GM10248 (cell line): ENCODE measurements at regions not wholly inside any gene's neighbourhood (a gene's known extent, or its start where the extent isn't known, plus 50 kb on each side); places are given as distances from the start of the nearest gene placed in this dataset.

ENCODE experiments used
- CTCF ChIA-PET: fragments of 300-600 bp; sonication (Branson Sonifier 250); formaldehyde crosslinking; extraction: SDS; loops from one replicate; lab custom pipeline; 2021; ENCODE audit warnings: antibody characterized with exemption; lab: Yijun Ruan, JAX
- POLR2A ChIA-PET: fragments of 350-650 bp; sonication (Branson Sonifier 250); formaldehyde crosslinking; extraction: SDS; loops from one replicate; lab custom pipeline; 2020; ENCODE audit warnings: antibody characterized with exemption; lab: Yijun Ruan, JAX
- DNase-seq: peaks from one replicate; pipeline ENCODE4 v3.0.0; 2012; ENCODE audit errors: extremely low spot score
- CTCF ChIP-seq: IDR thresholded peaks from 2 replicates; pipeline ENCODE4 v1.5.1; 2012; ENCODE audit warnings: mild to moderate bottlenecking, low read depth; ENCODE audit errors: extremely low read depth, missing control alignments, control extremely low read depth

DNA sequence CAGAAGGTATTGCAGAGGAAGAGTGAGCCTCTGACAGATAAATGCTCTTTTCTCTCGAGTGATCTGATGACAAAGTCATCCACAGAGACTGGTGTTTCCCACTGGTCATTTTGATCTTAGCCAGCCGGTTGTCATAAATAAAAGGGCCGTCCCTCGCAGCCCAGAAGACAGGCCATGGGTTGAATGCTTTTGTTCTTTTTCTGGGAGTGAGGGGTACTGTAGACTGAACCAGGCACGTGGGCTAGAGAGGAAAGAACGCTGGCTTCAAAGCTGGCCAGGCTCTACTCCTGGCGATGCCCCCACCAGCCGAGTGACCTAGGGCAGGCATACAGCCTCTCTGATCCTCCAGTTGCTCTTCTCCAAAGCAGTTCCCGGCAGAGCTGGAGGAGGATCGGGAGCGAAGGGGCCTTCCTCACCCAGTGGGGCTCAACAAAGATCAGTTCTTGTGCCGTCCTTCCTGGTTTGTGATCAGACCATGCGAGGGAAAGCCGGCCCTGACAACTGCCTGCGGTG lies 193.5 kb downstream of the INHBB start:
- ChIA-PET CTCF (no interaction called here), POLR2A (no interaction called here)
- no peak for DNase-seq
- TF ChIP-seq CTCF, result no peak

GRCh38 chr2:120539937-120540718 lies 194.2 kb downstream of the INHBB start:
- no peak for TF ChIP-seq CTCF
- ChIA-PET CTCF (no interaction called here), POLR2A (no interaction called here)
- DNase-seq, result no peak

DNA sequence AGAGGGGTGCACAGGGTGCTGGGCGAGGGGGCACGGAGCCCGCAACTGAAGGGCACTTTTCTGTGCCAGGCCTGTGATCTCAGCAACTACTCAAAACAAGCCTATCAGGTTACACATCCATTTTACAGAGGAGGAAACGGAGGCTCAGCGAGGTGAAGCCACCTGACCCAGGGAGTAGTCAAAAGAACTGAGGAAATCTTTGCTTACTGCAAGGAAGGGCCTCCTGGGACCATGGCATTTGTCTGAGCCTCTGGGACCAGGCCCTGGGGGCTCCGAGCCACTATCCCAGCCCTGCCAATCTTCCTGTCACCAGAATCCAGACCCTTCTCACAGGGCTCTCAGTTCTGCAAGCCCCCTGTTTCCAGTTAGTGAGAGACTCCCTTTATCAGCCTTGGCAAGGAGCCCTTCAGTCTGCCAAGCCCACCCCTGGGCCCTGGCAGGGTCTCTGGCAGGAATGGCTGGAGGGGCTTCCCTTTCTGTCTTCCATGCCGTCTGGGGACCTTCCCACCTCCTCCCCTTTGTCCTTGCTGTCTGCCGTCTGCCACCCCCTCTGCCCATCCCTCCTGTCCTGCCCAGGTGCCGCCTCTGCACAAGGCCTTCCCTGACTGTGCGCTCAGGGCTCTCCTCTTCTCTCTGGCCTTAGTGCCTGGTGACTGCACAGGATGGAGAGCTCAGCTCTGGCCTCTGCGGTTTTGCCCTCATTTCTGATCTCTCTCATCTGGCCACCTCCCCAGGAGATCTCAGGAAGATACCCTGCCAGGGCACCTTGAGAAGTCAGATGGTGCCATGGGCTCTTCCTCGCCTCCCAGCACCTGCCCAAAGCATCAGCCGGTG lies 194.7 kb upstream of the GLI2 start:
- TF ChIP-seq CTCF, result no peak
- ChIA-PET POLR2A (no interaction called here), CTCF (no interaction called here)
- DNase-seq, result no peak

GRCh38 chr2:120541553-120541932 lies 194.1 kb upstream of the GLI2 start:
- no peak for TF ChIP-seq CTCF
- CTCF ChIA-PET, result no interaction called here
- no peak for DNase-seq
- POLR2A ChIA-PET, result no interaction called here

GRCh38 chr2:120541972-120542670 lies 193.5 kb upstream of the GLI2 start:
- POLR2A ChIA-PET, result no interaction called here
- no peak for DNase-seq
- CTCF ChIA-PET, result no interaction called here
- TF ChIP-seq CTCF, result no peak

- TF ChIP-seq CTCF, result no peak
- ChIA-PET POLR2A (no interaction called here), CTCF (no interaction called here)
- DNase-seq, result no peak
Measured at GRCh38 chr2:120542911-120543527, 192.6 kb upstream of the GLI2 start.
